ENCODE measurements at regions not wholly inside any gene's neighbourhood (a gene's known extent, or its start where the extent isn't known, plus 50 kb on each side); places are given as distances from the start of the nearest gene placed in this dataset.

GRCh38 chr7:130971297-130971696 lies 237.3 kb upstream of the KLF14 start:
- no TSS peak for BruUV-seq (replicated peaks)
- Histone ChIP-seq H3K9me3 (ENCODE audit: low read depth, low read length, poor library complexity, severe bottlenecking) (peaks cover 13% of the 10 kb centered on the region), H3K36me3 (ENCODE audit: insufficient read depth, low read length, poor library complexity, severe bottlenecking) (no peaks in the 10 kb centered on the region), H3K4me1 (ENCODE audit: insufficient read depth, low read length, poor library complexity, severe bottlenecking) (peaks cover 18% of the 10 kb centered on the region), H3K27ac (ENCODE audit: low read depth, low read length, poor library complexity, severe bottlenecking) (peak overlapping the region; percentile 78), H3K27me3 (replicated peaks; ENCODE audit: insufficient read depth, low read depth, low read length, poor library complexity) (no peaks in the 10 kb centered on the region), H3K4me3 (ENCODE audit: low read depth, low read length, poor library complexity, severe bottlenecking) (no peak overlapping the region)
- POLR2A ChIA-PET (ENCODE audit: low non-redundant PET) = interaction anchor here (0.6 to 0.8 kb wide), 2 partner anchors 11 to 16 kb away, joined by 4 read pairs; no protein-coding TSS in a partner anchor
- intact Hi-C loops (cut with micrococcal nuclease; ENCODE audit: unreplicated experiment) = no loop called here
- CTCF ChIA-PET = interaction anchor here (1.3 kb wide), 1 partner anchor 11 kb away, joined by 3 read pairs; no protein-coding TSS in a partner anchor
- TF ChIP-seq, protein P1, sequence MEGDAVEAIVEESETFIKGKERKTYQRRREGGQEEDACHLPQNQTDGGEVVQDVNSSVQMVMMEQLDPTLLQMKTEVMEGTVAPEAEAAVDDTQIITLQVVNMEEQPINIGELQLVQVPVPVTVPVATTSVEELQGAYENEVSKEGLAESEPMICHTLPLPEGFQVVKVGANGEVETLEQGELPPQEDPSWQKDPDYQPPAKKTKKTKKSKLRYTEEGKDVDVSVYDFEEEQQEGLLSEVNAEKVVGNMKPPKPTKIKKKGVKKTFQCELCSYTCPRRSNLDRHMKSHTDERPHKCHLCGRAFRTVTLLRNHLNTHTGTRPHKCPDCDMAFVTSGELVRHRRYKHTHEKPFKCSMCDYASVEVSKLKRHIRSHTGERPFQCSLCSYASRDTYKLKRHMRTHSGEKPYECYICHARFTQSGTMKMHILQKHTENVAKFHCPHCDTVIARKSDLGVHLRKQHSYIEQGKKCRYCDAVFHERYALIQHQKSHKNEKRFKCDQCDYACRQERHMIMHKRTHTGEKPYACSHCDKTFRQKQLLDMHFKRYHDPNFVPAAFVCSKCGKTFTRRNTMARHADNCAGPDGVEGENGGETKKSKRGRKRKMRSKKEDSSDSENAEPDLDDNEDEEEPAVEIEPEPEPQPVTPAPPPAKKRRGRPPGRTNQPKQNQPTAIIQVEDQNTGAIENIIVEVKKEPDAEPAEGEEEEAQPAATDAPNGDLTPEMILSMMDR (conservative IDR thresholded peaks at IDR 0.05; ENCODE audit: low read depth, low read length) = no peak
- TF ChIP-seq EZH2 (IDR thresholded peaks at IDR 0.05; ENCODE audit: borderline replicate concordance, low read depth, low read length, poor library complexity, severe bottlenecking) = no peak
- DNase-seq (ENCODE audit: low spot score) = no peak

GRCh38 chr7:130972201-130972600 lies 238.2 kb upstream of the KLF14 start:
- intact Hi-C loops (cut with micrococcal nuclease; ENCODE audit: unreplicated experiment) = no loop called here
- Histone ChIP-seq H3K36me3 (ENCODE audit: insufficient read depth, low read length, poor library complexity, severe bottlenecking) (no peaks in the 10 kb centered on the region), H3K4me3 (ENCODE audit: low read depth, low read length, poor library complexity, severe bottlenecking) (no peak overlapping the region), H3K9me3 (ENCODE audit: low read depth, low read length, poor library complexity, severe bottlenecking) (peaks cover 13% of the 10 kb centered on the region), H3K4me1 (ENCODE audit: insufficient read depth, low read length, poor library complexity, severe bottlenecking) (peaks cover 18% of the 10 kb centered on the region), H3K27ac (ENCODE audit: low read depth, low read length, poor library complexity, severe bottlenecking) (no peak overlapping the region), H3K27me3 (replicated peaks; ENCODE audit: insufficient read depth, low read depth, low read length, poor library complexity) (no peaks in the 10 kb centered on the region)
- ChIA-PET POLR2A (ENCODE audit: low non-redundant PET) (no interaction called here), CTCF (no interaction called here)
- BruUV-seq (replicated peaks) = no TSS peak
- TF ChIP-seq EZH2 (IDR thresholded peaks at IDR 0.05; ENCODE audit: borderline replicate concordance, low read depth, low read length, poor library complexity, severe bottlenecking) = no peak
- TF ChIP-seq, protein P1 (conservative IDR thresholded peaks at IDR 0.05; ENCODE audit: low read depth, low read length) = no peak
- no peak for DNase-seq (ENCODE audit: low spot score)

DNA sequence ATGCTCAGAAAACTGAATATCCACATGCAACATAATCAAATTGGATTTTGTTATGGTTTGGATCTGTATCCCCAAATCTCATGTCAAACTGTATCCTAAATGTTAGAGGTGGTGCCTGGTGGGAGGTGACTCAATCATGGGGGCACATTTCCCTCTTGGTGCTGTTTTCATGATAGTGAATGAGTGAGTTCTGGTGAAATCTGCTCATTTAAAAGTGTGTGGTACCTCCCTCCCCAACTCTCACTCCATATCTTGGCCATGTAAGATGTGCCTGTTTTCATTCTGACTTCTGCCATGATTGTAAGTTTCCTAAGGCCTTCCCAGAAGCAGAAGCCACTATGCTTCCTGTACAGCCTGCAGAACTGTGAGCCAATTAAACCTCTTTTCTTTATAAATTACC lies 239.6 kb upstream of the KLF14 start:
- no TSS peak for BruUV-seq (replicated peaks)
- Histone ChIP-seq H3K9me3 (ENCODE audit: low read depth, low read length, poor library complexity, severe bottlenecking) (peaks cover 13% of the 10 kb centered on the region), H3K4me1 (ENCODE audit: insufficient read depth, low read length, poor library complexity, severe bottlenecking) (peaks cover 18% of the 10 kb centered on the region), H3K4me3 (ENCODE audit: low read depth, low read length, poor library complexity, severe bottlenecking) (no peak overlapping the region), H3K36me3 (ENCODE audit: insufficient read depth, low read length, poor library complexity, severe bottlenecking) (no peaks in the 10 kb centered on the region), H3K27me3 (replicated peaks; ENCODE audit: insufficient read depth, low read depth, low read length, poor library complexity) (no peaks in the 10 kb centered on the region), H3K27ac (ENCODE audit: low read depth, low read length, poor library complexity, severe bottlenecking) (no peak overlapping the region)
- intact Hi-C loops (cut with micrococcal nuclease; ENCODE audit: unreplicated experiment) = loop anchor here (2.0 kb wide), 1 partner anchor 49 kb away; no protein-coding TSS in a partner anchor
- ChIA-PET CTCF (no interaction called here), POLR2A (ENCODE audit: low non-redundant PET) (no interaction called here)
- DNase-seq (ENCODE audit: low spot score) = no peak
- TF ChIP-seq, protein P1 (conservative IDR thresholded peaks at IDR 0.05; ENCODE audit: low read depth, low read length) = no peak
- TF ChIP-seq EZH2 (IDR thresholded peaks at IDR 0.05; ENCODE audit: borderline replicate concordance, low read depth, low read length, poor library complexity, severe bottlenecking) = no peak

All from A673 (cell line).